HEK293 (cell line): ENCODE measurements at regions not wholly inside any gene's neighbourhood (a gene's known extent, or its start where the extent isn't known, plus 50 kb on each side); places are given as distances from the start of the nearest gene placed in this dataset.

Experiments
- CTCF ChIA-PET: fragments of 350-600 bp; formaldehyde crosslinking; extraction: SDS; loops from one replicate; lab custom pipeline; 2021; ENCODE audit warnings: antibody characterized with exemption; lab: Yijun Ruan, JAX
- POLR2A ChIA-PET: fragments of 300-600 bp; formaldehyde crosslinking; extraction: SDS; loops from one replicate; lab custom pipeline; 2020; ENCODE audit warnings: antibody characterized with exemption, inconsistent platforms; lab: Yijun Ruan, JAX
- H3K27ac ChIP-seq: fragments of 200-500 bp; sonication (Bioruptor generic); 2 replicates; pipeline ENCODE4 v1.5.1; 2014; ENCODE audit warnings: low read depth, low read length, control low read depth, inconsistent platforms; ENCODE audit errors: extremely low read depth
- H3K36me3 ChIP-seq, 2 experiments: fragments of 200-500 bp in 1 of 2; sonication (Bioruptor generic) in 1 of 2; 1 replicate in 1 of 2; 2 replicates in 1 of 2; pipeline ENCODE4 v1.5.1; 2014 to 2017; ENCODE audit warnings: inconsistent platforms in 2 of 2, low read length in 2 of 2; ENCODE audit not compliant: control insufficient read depth in 2 of 2, insufficient read depth in 1 of 2
- H3K4me1 ChIP-seq: fragments of 200-500 bp; sonication (Bioruptor generic); 2 replicates; pipeline ENCODE4 v1.5.1; 2014; ENCODE audit warnings: mild to moderate bottlenecking, low read length, inconsistent platforms; ENCODE audit not compliant: control insufficient read depth, insufficient read depth
- H3K4me3 ChIP-seq: 2 replicates; pipeline ENCODE4 v1.5.1; 2011; ENCODE audit warnings: low read depth, mild to moderate bottlenecking, control low read depth, low read length, moderate library complexity
- H3K9me3 ChIP-seq: fragments of 200-500 bp; sonication (Bioruptor generic); 2 replicates; pipeline ENCODE4 v1.5.1; 2014; ENCODE audit warnings: low read depth, low read length, inconsistent platforms; ENCODE audit not compliant: control insufficient read depth, insufficient read depth
- FEZF1 ChIP-seq: fragments of 450-650 bp; formaldehyde crosslinking; IDR thresholded peaks from 2 replicates; pipeline ENCODE4 v1.5.1; 2016; ENCODE audit warnings: missing biosample characterization, missing genetic modification characterization
- GLI4 ChIP-seq: fragments of 450-650 bp; formaldehyde crosslinking; IDR thresholded peaks from 2 replicates; pipeline ENCODE4 v1.5.1; 2016; ENCODE audit warnings: missing biosample characterization, missing genetic modification characterization
- HOXC10 ChIP-seq: sonication (generic); formaldehyde crosslinking; IDR thresholded peaks from 2 replicates; pipeline ENCODE4 v1.8.1; 2023; ENCODE audit warnings: mild to moderate bottlenecking, missing genetic modification reagents
- KLF8 ChIP-seq: fragments of 450-650 bp; formaldehyde crosslinking; IDR thresholded peaks from 2 replicates; pipeline ENCODE4 v1.5.1; 2016; ENCODE audit warnings: missing biosample characterization, missing genetic modification characterization
- OSR2 ChIP-seq: fragments of 450-650 bp; formaldehyde crosslinking; IDR thresholded peaks from 2 replicates; pipeline ENCODE4 v1.5.1; 2016; ENCODE audit warnings: missing biosample characterization, missing genetic modification characterization
- SP7 ChIP-seq: fragments of 450-650 bp; formaldehyde crosslinking; IDR thresholded peaks from 2 replicates; pipeline ENCODE4 v1.5.1; 2016; ENCODE audit warnings: missing biosample characterization, missing genetic modification characterization
- TCF7L2 ChIP-seq: IDR thresholded peaks from 2 replicates; pipeline ENCODE4 v1.6.1; 2011; ENCODE audit warnings: low read depth, mild to moderate bottlenecking, inconsistent platforms, low read length, moderate library complexity, borderline replicate concordance
- YY1 ChIP-seq: fragments of 450-650 bp; formaldehyde crosslinking; IDR thresholded peaks from 2 replicates; pipeline ENCODE4 v1.5.1; 2018; ENCODE audit warnings: missing biosample characterization, missing genetic modification characterization
- ZBTB11 ChIP-seq: fragments of 450-650 bp; formaldehyde crosslinking; conservative IDR thresholded peaks from 2 replicates; pipeline ENCODE4 v1.5.1; 2016; ENCODE audit warnings: low read depth, missing biosample characterization, missing genetic modification characterization
- ZIC2 ChIP-seq: fragments of 450-650 bp; formaldehyde crosslinking; IDR thresholded peaks from 2 replicates; pipeline ENCODE4 v1.5.1; 2016; ENCODE audit warnings: missing biosample characterization, missing genetic modification characterization
- ZNF140 ChIP-seq: fragments of 450-650 bp; formaldehyde crosslinking; IDR thresholded peaks from 2 replicates; pipeline ENCODE4 v1.5.1; 2016; ENCODE audit warnings: missing biosample characterization, missing genetic modification characterization
- ZNF202 ChIP-seq: fragments of 450-650 bp; formaldehyde crosslinking; IDR thresholded peaks from 2 replicates; pipeline ENCODE4 v1.5.1; 2016; ENCODE audit warnings: missing biosample characterization, missing genetic modification characterization, borderline replicate concordance
- ZNF23 ChIP-seq: fragments of 450-650 bp; formaldehyde crosslinking; IDR thresholded peaks from 2 replicates; pipeline ENCODE4 v1.5.1; 2016; ENCODE audit warnings: missing biosample characterization, missing genetic modification characterization, borderline replicate concordance
- ZNF341 ChIP-seq: fragments of 450-650 bp; formaldehyde crosslinking; IDR thresholded peaks from 2 replicates; pipeline ENCODE4; 2016; ENCODE audit warnings: low read depth, missing biosample characterization, missing genetic modification characterization
- ZNF366 ChIP-seq: fragments of 450-650 bp; formaldehyde crosslinking; conservative IDR thresholded peaks from 2 replicates; pipeline ENCODE4 v1.5.1; 2016; ENCODE audit warnings: missing biosample characterization, missing genetic modification characterization
- ZNF394 ChIP-seq: fragments of 450-650 bp; formaldehyde crosslinking; IDR thresholded peaks from 2 replicates; pipeline ENCODE4 v1.5.1; 2016; ENCODE audit warnings: missing biosample characterization, missing genetic modification characterization, mild to moderate bottlenecking, moderate library complexity, borderline replicate concordance
- ZNF426 ChIP-seq: fragments of 450-650 bp; formaldehyde crosslinking; IDR thresholded peaks from 2 replicates; pipeline ENCODE4 v1.5.1; 2017; ENCODE audit warnings: missing biosample characterization, missing genetic modification characterization, mild to moderate bottlenecking, inconsistent platforms, moderate library complexity
- ZNF473 ChIP-seq: fragments of 450-650 bp; formaldehyde crosslinking; IDR thresholded peaks from 2 replicates; pipeline ENCODE4 v1.5.1; 2017; ENCODE audit warnings: missing biosample characterization, missing genetic modification characterization
- ZNF521 ChIP-seq: fragments of 450-650 bp; formaldehyde crosslinking; IDR thresholded peaks from 2 replicates; pipeline ENCODE4 v1.5.1; 2017; ENCODE audit warnings: missing biosample characterization, mild to moderate bottlenecking, missing genetic modification characterization
- ZNF610 ChIP-seq: fragments of 450-650 bp; formaldehyde crosslinking; IDR thresholded peaks from 2 replicates; pipeline ENCODE4 v1.5.1; 2016; ENCODE audit warnings: missing biosample characterization, missing genetic modification characterization, borderline replicate concordance
- ZNF658 ChIP-seq: fragments of 450-650 bp; formaldehyde crosslinking; IDR thresholded peaks from 2 replicates; pipeline ENCODE4; 2016; ENCODE audit warnings: missing biosample characterization, missing genetic modification characterization
- ZNF777 ChIP-seq: fragments of 450-650 bp; formaldehyde crosslinking; IDR thresholded peaks from 2 replicates; pipeline ENCODE4 v1.5.1; 2017; ENCODE audit warnings: missing biosample characterization, missing genetic modification characterization, borderline replicate concordance
- TF ChIP-seq, protein P1 (sequence below): fragments of 450-650 bp; formaldehyde crosslinking; IDR thresholded peaks from 2 replicates; pipeline ENCODE4 v1.5.1; 2016; ENCODE audit warnings: missing biosample characterization, missing genetic modification characterization

- TF ChIP-seq ZNF777 (tag by site-specific recombination) (no peak), ZNF341 (tag by site-specific recombination) (no peak), KLF8 (tag by site-specific recombination) (no peak), ZNF610 (tag by site-specific recombination) (no peak), ZIC2 (peak; percentile 26; the same call in 1 of the 2 replicates)
- H3K4me3 ChIP-seq, result no peak overlapping the region
- POLR2A ChIA-PET, result no interaction called here
- CTCF ChIA-PET, result no interaction called here
- no peaks in the 10 kb centered on the region for H3K4me1 ChIP-seq
- no peaks in the 10 kb centered on the region for H3K9me3 ChIP-seq
- no peaks in the 10 kb centered on the region for H3K36me3 ChIP-seq
- H3K27ac ChIP-seq, result no peak overlapping the region
These were observed 150.4 kb downstream of the ZFP36L2 start for GRCh38 chr2:43075811-43076585.

- no peak overlapping the region for H3K27ac ChIP-seq
- CTCF ChIA-PET, result interaction anchor here (0.7 kb wide), 1 partner anchor 19 kb away, joined by 3 read pairs; no protein-coding TSS in a partner anchor
- no peak overlapping the region for H3K4me3 ChIP-seq
- H3K4me1 ChIP-seq, result no peaks in the 10 kb centered on the region
- POLR2A ChIA-PET, result no interaction called here
- no peaks in the 10 kb centered on the region for H3K36me3 ChIP-seq
- H3K9me3 ChIP-seq, result no peaks in the 10 kb centered on the region
- no peak for TF ChIP-seq GLI4 (tag by site-specific recombination)
- TF ChIP-seq ZNF140 (tag by site-specific recombination), result no peak
- no peak for TF ChIP-seq FEZF1 (tag by site-specific recombination)
- TF ChIP-seq ZNF366 (tag by site-specific recombination), result no peak
- TF ChIP-seq, protein P1, sequence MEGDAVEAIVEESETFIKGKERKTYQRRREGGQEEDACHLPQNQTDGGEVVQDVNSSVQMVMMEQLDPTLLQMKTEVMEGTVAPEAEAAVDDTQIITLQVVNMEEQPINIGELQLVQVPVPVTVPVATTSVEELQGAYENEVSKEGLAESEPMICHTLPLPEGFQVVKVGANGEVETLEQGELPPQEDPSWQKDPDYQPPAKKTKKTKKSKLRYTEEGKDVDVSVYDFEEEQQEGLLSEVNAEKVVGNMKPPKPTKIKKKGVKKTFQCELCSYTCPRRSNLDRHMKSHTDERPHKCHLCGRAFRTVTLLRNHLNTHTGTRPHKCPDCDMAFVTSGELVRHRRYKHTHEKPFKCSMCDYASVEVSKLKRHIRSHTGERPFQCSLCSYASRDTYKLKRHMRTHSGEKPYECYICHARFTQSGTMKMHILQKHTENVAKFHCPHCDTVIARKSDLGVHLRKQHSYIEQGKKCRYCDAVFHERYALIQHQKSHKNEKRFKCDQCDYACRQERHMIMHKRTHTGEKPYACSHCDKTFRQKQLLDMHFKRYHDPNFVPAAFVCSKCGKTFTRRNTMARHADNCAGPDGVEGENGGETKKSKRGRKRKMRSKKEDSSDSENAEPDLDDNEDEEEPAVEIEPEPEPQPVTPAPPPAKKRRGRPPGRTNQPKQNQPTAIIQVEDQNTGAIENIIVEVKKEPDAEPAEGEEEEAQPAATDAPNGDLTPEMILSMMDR (tag by site-specific recombination), result no peak
- no peak for TF ChIP-seq ZNF521 (tag by site-specific recombination)
- no peak for TF ChIP-seq OSR2 (tag by site-specific recombination)
- TF ChIP-seq ZNF658 (tag by site-specific recombination), result no peak
- no peak for TF ChIP-seq SP7 (tag by site-specific recombination)
- no peak for TF ChIP-seq ZBTB11
- TF ChIP-seq ZNF394 (tag by site-specific recombination), result no peak
- no peak for TF ChIP-seq YY1 (tag by site-specific recombination)
- no peak for TF ChIP-seq ZNF426 (tag by site-specific recombination)
- TF ChIP-seq ZNF473 (tag by site-specific recombination), result no peak
- TF ChIP-seq ZNF202 (tag by site-specific recombination), result no peak
- TF ChIP-seq HOXC10, result no peak
- no peak for TF ChIP-seq ZNF23 (tag by site-specific recombination)
- no peak for TF ChIP-seq ZNF777 (tag by site-specific recombination)
- TF ChIP-seq TCF7L2, result no peak
These were observed 151.3 kb downstream of the ZFP36L2 start for GRCh38 chr2:43075054-43075593.
